T-cell (primary cell): ENCODE measurements at regions not wholly inside any gene's neighbourhood (a gene's known extent, or its start where the extent isn't known, plus 50 kb on each side); places are given as distances from the start of the nearest gene placed in this dataset.

Source experiments
- ATAC-seq, 4 experiments: fragments of 200-7000 bp in 3 of 4; fragments of 150-1000 bp in 1 of 4; cut with Tn5 transposase; replicated peaks in 1 of 4; 1 replicate in 3 of 4; 2 replicates in 1 of 4; pipeline ENCODE4 v1.10.0; 2021; ENCODE audit warnings: moderate library complexity in 3 of 4, mild to moderate bottlenecking in 2 of 4, moderate number of reproducible peaks in 1 of 4
- CTCF ChIA-PET, 2 donors: fragments of 300-600 bp; sonication (Branson Sonifier 250); formaldehyde crosslinking; loops; one replicate each; lab custom pipeline; 2022; ENCODE audit warnings: antibody characterized with exemption in 2 of 2; lab: Charles Lee
- POLR2A ChIA-PET, 2 donors: fragments of 300-600 bp; sonication (Branson Sonifier 250); formaldehyde crosslinking; loops; one replicate each; lab custom pipeline; 2022; ENCODE audit warnings: antibody characterized with exemption in 2 of 2; lab: Charles Lee
- DNase-seq, 35 experiments: peaks; one replicate each; pipeline versions ENCODE4 v3.0.0 to v3.0.0-alpha.2; 2013 to 2023
- H3K27ac ChIP-seq: one replicate; pipeline ENCODE4 v1.5.1; 2013; ENCODE audit warnings: low read length
- H3K27me3 ChIP-seq, 2 experiments: replicated peaks in 1 of 2; 1 replicate in 1 of 2; 2 replicates in 1 of 2; pipeline versions ENCODE4 v1.6.1 to v1.7.0; 2013; ENCODE audit warnings: low read length in 1 of 2, mixed read lengths in 1 of 2; ENCODE audit not compliant: control insufficient read depth in 2 of 2, insufficient read depth in 2 of 2; ENCODE audit errors: extremely low read depth in 1 of 2
- H3K36me3 ChIP-seq, 2 donors: 1 replicate in 1 of 2; 2 replicates in 1 of 2; pipeline versions ENCODE4 v1.6.1 to v1.7.0; 2013; ENCODE audit warnings: low read length in 1 of 2; ENCODE audit not compliant: control insufficient read depth in 2 of 2, insufficient read depth in 1 of 2; ENCODE audit errors: extremely low read depth in 1 of 2
- H3K4me1 ChIP-seq, 2 experiments: 1 replicate in 1 of 2; 2 replicates in 1 of 2; pipeline versions ENCODE4 v1.6.1 to v1.7.0; 2013; ENCODE audit warnings: low read length in 2 of 2, mixed read lengths in 1 of 2; ENCODE audit not compliant: insufficient read depth in 2 of 2, control insufficient read depth in 1 of 2; ENCODE audit errors: extremely low read depth in 1 of 2
- H3K4me3 ChIP-seq, 2 donors: 1 replicate in 1 of 2; 2 replicates in 1 of 2; pipeline versions ENCODE4 v1.5.1 to v1.7.0; 2013; ENCODE audit warnings: mild to moderate bottlenecking in 2 of 2, low read length in 1 of 2, moderate library complexity in 1 of 2; ENCODE audit not compliant: control insufficient read depth in 1 of 2; ENCODE audit errors: extremely low read depth in 1 of 2
- H3K9me3 ChIP-seq: 2 replicates; pipeline ENCODE4 v1.7.0; 2013
- H3K27ac Mint-ChIP-seq, 2 donors: one replicate each; pipeline ENCODE4 v1.8.0; 2020 to 2021; ENCODE audit warnings: mild to moderate bottlenecking in 2 of 2, mixed read lengths in 2 of 2
- H3K27me3 Mint-ChIP-seq, 2 donors: one replicate each; pipeline ENCODE4 v1.8.0; 2021 to 2022; ENCODE audit warnings: mixed read lengths in 2 of 2
- H3K36me3 Mint-ChIP-seq: one replicate; pipeline ENCODE4 v1.8.0; 2021; ENCODE audit warnings: mixed read lengths
- H3K4me1 Mint-ChIP-seq, 3 donors: one replicate each; pipeline ENCODE4 v1.8.0; 2020 to 2022; ENCODE audit warnings: mixed read lengths in 3 of 3, mild to moderate bottlenecking in 1 of 3
- H3K4me3 Mint-ChIP-seq, 3 donors: one replicate each; pipeline ENCODE4 v1.8.0; 2020 to 2022; ENCODE audit warnings: mild to moderate bottlenecking in 3 of 3, mixed read lengths in 3 of 3, moderate library complexity in 3 of 3
- H3K9me3 Mint-ChIP-seq, 3 donors: one replicate each; pipeline ENCODE4 v1.8.0; 2020 to 2022; ENCODE audit warnings: mixed read lengths in 3 of 3
- WGBS: methylation state at CpG from one replicate; pipeline ENCODE4 v1.1.5; 2013; ENCODE audit warnings: missing lambda C conversion rate; ENCODE audit not compliant: insufficient coverage; 5-methylcytosine and 5-hydroxymethylcytosine counted together

DNA sequence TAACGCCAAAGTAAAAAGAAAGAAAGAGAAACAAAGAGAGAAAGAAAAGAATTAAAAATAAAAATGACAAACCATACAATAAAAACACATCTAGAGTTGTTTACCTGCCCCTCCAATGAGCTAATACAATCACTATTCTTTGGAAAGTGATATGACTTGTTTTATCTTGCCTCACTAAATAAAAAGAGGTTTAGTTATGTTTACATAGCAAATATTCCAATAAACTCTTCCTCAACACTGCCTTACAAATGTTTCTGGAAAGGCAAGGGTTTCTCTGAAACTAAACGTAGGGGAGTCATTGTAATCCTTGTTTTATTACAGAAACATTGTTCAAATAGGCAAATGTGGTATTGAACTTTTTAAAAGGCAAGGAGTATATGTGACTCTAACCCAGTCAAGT lies 396.2 kb downstream of the EPM2A start:
- no peaks in the 10 kb centered on the region for H3K36me3 ChIP-seq
- no peak overlapping the region for H3K4me3 Mint-ChIP-seq
- ATAC-seq (no peak), DNase-seq (no peak)
- H3K9me3 Mint-ChIP-seq = no peaks in the 10 kb centered on the region
- H3K4me3 ChIP-seq = no peak overlapping the region
- H3K27ac ChIP-seq = no peak overlapping the region
- H3K4me1 ChIP-seq = no peaks in the 10 kb centered on the region
- ChIA-PET CTCF (no interaction called here), POLR2A (no interaction called here)
- H3K27me3 Mint-ChIP-seq = peaks cover 0 to 4% of the 10 kb centered on the region in 2 donors
- no peaks in the 10 kb centered on the region for H3K4me1 Mint-ChIP-seq
- no peak overlapping the region for H3K27ac Mint-ChIP-seq
- no peaks in the 10 kb centered on the region for H3K9me3 ChIP-seq
- H3K36me3 Mint-ChIP-seq = no peaks in the 10 kb centered on the region
- WGBS = no CpG with 5 or more reads among the region's 2 CpGs
- no peaks in the 10 kb centered on the region for H3K27me3 ChIP-seq

DNA sequence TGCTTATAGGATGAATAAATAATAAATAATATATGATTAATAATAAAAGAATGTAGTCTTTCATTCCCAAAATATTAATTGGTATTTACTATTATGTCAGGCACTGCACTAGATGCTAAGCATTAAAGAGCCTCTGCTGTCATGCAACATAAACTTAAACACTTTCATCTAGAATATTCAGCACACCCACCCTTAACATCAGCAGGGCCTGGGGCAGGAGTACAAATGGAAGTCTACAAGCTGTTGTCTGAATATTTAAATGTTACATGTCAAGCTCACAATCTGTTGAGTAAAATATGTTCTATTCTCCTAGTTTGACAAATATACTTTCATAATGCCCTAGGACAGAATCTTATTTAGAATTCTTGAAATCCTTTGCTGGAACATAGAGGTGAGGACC lies 395.1 kb downstream of the EPM2A start:
- Mint-ChIP-seq H3K36me3 (no peaks in the 10 kb centered on the region), H3K27me3 (peaks cover 0 to 4% of the 10 kb centered on the region in 2 donors), H3K4me1 (no peaks in the 10 kb centered on the region), H3K9me3 (no peaks in the 10 kb centered on the region), H3K27ac (no peak overlapping the region), H3K4me3 (no peak overlapping the region)
- ChIA-PET CTCF (no interaction called here), POLR2A (no interaction called here)
- DNase-seq (no peak), ATAC-seq (no peak)
- no peaks in the 10 kb centered on the region for H3K27me3 ChIP-seq
- H3K9me3 ChIP-seq = no peaks in the 10 kb centered on the region
- no peak overlapping the region for H3K27ac ChIP-seq
- no peaks in the 10 kb centered on the region for H3K4me1 ChIP-seq
- no peak overlapping the region for H3K4me3 ChIP-seq
- H3K36me3 ChIP-seq = no peaks in the 10 kb centered on the region

DNA sequence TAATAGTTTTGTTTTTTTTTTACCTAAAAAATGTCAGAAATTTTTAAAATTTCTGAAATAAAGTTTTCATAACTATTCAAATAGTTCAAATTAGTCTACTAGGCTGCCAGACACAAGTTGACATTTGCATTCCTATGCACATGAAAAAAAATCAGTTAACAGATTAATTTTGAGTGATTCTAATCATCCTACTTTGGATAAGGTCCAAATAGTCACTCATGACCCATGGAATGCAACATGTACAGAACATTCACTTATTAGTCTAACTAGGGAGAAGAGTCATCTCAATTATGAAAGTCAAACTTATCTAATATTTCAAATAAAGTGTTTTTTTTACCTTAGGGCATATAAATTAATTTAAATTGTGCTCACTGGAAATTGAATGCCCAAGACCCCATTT lies 390.2 kb downstream of the EPM2A start:
- Histone ChIP-seq H3K9me3 (no peaks in the 10 kb centered on the region), H3K27ac (no peak overlapping the region), H3K4me3 (no peak overlapping the region), H3K27me3 (no peaks in the 10 kb centered on the region), H3K4me1 (no peaks in the 10 kb centered on the region), H3K36me3 (no peaks in the 10 kb centered on the region)
- H3K27me3 Mint-ChIP-seq = peaks cover 3 to 6% of the 10 kb centered on the region in 2 donors
- no peak overlapping the region for H3K4me3 Mint-ChIP-seq
- ChIA-PET POLR2A (no interaction called here), CTCF (no interaction called here)
- no peak for ATAC-seq
- H3K4me1 Mint-ChIP-seq = no peaks in the 10 kb centered on the region
- no peaks in the 10 kb centered on the region for H3K36me3 Mint-ChIP-seq
- H3K9me3 Mint-ChIP-seq = no peaks in the 10 kb centered on the region
- no peak for DNase-seq
- H3K27ac Mint-ChIP-seq = no peak overlapping the region

DNA sequence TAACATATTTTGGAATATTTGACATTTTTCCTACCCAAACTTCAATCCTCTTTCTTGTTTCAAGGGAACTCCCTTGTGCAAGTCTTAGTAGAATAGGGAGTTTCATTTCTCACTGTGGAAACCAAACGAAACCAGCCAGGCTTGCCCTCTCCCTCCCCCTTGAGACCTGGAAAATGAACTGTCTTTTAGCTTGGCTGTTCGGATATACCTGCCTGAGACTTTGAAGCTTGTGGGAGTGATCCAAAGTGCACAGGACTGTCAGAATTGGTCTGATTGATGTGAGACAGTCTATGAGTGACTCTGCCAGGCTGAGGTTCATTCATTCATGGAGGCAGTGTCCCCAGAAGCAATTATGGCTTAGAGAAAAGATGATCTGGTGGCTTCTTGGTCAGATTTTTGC lies 388.1 kb downstream of the EPM2A start:
- Mint-ChIP-seq H3K9me3 (no peaks in the 10 kb centered on the region), H3K27me3 (peaks cover 6% of the 10 kb centered on the region in 2 donors), H3K36me3 (no peaks in the 10 kb centered on the region), H3K27ac (no peak overlapping the region), H3K4me1 (no peaks in the 10 kb centered on the region), H3K4me3 (no peak overlapping the region)
- no peak for DNase-seq
- POLR2A ChIA-PET = no interaction called here
- 100% methylated on average over 1 of the region's 2 CpGs for WGBS
- Histone ChIP-seq H3K9me3 (no peaks in the 10 kb centered on the region), H3K4me1 (no peaks in the 10 kb centered on the region), H3K27me3 (no peaks in the 10 kb centered on the region), H3K36me3 (no peaks in the 10 kb centered on the region), H3K27ac (no peak overlapping the region), H3K4me3 (no peak overlapping the region)
- no peak for ATAC-seq
- CTCF ChIA-PET = no interaction called here

DNA sequence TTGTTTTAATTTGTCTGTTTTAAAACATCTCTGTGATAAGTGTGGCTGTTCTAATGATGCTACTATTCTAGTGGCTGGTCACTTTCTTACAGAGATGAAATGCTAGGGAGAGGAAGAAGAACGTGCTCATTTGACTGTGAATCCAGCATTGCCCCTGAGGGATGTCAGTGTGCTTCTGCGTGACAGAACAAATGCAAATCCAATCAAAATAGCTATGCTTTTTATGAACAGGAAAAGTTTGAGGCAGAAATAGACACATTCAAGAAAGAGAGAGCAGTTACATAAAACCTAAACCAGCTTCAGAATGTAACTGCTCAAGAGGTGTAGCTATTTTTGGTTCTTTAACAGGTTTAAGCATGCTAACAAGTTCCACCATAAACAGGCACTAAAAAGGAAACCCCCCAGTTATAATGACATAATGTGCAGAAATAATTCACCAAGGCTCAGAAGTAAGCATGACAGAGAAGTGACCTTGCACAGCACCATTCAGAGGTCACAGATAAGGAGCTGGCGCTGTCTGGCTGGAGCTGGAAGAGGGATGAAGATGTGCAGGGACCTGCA lies 385.3 kb downstream of the EPM2A start:
- Histone ChIP-seq H3K9me3 (no peaks in the 10 kb centered on the region), H3K36me3 (no peaks in the 10 kb centered on the region), H3K27me3 (no peaks in the 10 kb centered on the region), H3K27ac (no peak overlapping the region), H3K4me3 (no peak overlapping the region), H3K4me1 (no peaks in the 10 kb centered on the region)
- DNase-seq = no peak
- no peak overlapping the region for H3K4me3 Mint-ChIP-seq
- ChIA-PET POLR2A (no interaction called here), CTCF (no interaction called here)
- no peaks in the 10 kb centered on the region for H3K36me3 Mint-ChIP-seq
- no peaks in the 10 kb centered on the region for H3K4me1 Mint-ChIP-seq
- ATAC-seq = no peak
- 74% methylated on average over 3 of the region's 3 CpGs for WGBS
- H3K27ac Mint-ChIP-seq = no peak overlapping the region
- H3K9me3 Mint-ChIP-seq = no peaks in the 10 kb centered on the region
- peaks cover 7 to 10% of the 10 kb centered on the region in 2 donors for H3K27me3 Mint-ChIP-seq

DNA sequence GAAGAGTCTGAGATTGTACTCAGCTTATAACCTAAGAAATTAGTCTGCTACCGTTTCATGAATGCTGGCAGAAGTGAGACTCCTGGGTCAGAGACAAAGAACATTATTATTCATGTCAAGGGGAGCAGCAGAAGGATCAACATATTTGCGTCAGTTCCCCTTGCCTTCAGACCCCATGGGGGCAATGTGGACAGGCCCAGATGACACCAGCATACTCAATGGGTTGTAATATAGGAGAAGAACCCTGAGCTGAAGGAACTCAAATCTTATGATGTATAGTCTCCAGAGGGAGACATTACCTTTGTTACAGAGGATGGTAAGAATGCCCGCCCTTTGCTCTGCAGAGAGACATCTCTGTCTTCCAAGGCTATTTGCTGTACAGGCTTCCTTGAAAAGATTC lies 384.4 kb downstream of the EPM2A start:
- no peaks in the 10 kb centered on the region for H3K36me3 ChIP-seq
- H3K4me3 ChIP-seq = no peak overlapping the region
- peaks cover 5 to 10% of the 10 kb centered on the region in 2 donors for H3K27me3 Mint-ChIP-seq
- no peaks in the 10 kb centered on the region for H3K36me3 Mint-ChIP-seq
- no peaks in the 10 kb centered on the region for H3K9me3 Mint-ChIP-seq
- H3K9me3 ChIP-seq = no peaks in the 10 kb centered on the region
- H3K4me1 ChIP-seq = no peaks in the 10 kb centered on the region
- 80% methylated on average over 1 of the region's 3 CpGs for WGBS
- no peaks in the 10 kb centered on the region for H3K4me1 Mint-ChIP-seq
- CTCF ChIA-PET = no interaction called here
- H3K27me3 ChIP-seq = no peaks in the 10 kb centered on the region
- DNase-seq = no peak
- H3K4me3 Mint-ChIP-seq = no peak overlapping the region
- POLR2A ChIA-PET = no interaction called here
- H3K27ac ChIP-seq = no peak overlapping the region
- no peak for ATAC-seq
- H3K27ac Mint-ChIP-seq = no peak overlapping the region
